LNCaP clone FGC (cell line): ENCODE measurements at regions not wholly inside any gene's neighbourhood (a gene's known extent, or its start where the extent isn't known, plus 50 kb on each side); places are given as distances from the start of the nearest gene placed in this dataset.

Source experiments
- DNase-seq: peaks from one replicate; pipeline ENCODE4 v3.0.0-alpha.2; 2011; ENCODE audit warnings: low read depth
- H3K4me3 ChIP-seq: 2 replicates; pipeline ENCODE4 v1.5.1; 2011; ENCODE audit warnings: mild to moderate bottlenecking, low read depth, low read length, control low read depth
- TF ChIP-seq, protein P1 (sequence below): IDR thresholded peaks from 2 replicates; pipeline ENCODE4 v1.5.1; 2012; ENCODE audit warnings: mild to moderate bottlenecking; ENCODE audit not compliant: control insufficient read depth, insufficient read depth; ENCODE audit errors: extremely low read depth

DNA sequence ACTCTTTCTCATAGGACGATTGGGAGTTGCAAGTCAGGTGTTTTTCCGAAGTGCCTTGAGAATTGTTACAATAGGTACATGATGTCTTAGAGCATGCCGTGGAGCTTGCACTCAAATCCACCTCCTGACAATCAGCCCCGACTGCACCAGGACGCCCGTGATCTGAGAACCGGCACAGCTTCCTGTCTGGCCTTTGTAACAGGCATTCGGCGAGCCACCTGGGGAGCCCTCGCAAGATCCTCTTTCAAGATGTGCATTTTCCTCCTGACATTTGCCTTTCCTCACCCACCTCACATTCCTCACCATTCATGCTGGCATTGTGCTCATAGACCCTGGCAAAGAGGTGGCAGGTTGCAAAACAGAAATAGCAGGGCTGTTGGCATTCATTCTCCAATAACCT lies 427.3 kb downstream of the GALR1 start:
- no peak for DNase-seq
- TF ChIP-seq, protein P1, sequence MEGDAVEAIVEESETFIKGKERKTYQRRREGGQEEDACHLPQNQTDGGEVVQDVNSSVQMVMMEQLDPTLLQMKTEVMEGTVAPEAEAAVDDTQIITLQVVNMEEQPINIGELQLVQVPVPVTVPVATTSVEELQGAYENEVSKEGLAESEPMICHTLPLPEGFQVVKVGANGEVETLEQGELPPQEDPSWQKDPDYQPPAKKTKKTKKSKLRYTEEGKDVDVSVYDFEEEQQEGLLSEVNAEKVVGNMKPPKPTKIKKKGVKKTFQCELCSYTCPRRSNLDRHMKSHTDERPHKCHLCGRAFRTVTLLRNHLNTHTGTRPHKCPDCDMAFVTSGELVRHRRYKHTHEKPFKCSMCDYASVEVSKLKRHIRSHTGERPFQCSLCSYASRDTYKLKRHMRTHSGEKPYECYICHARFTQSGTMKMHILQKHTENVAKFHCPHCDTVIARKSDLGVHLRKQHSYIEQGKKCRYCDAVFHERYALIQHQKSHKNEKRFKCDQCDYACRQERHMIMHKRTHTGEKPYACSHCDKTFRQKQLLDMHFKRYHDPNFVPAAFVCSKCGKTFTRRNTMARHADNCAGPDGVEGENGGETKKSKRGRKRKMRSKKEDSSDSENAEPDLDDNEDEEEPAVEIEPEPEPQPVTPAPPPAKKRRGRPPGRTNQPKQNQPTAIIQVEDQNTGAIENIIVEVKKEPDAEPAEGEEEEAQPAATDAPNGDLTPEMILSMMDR: no peak
- H3K4me3 ChIP-seq: no peak overlapping the region

DNA sequence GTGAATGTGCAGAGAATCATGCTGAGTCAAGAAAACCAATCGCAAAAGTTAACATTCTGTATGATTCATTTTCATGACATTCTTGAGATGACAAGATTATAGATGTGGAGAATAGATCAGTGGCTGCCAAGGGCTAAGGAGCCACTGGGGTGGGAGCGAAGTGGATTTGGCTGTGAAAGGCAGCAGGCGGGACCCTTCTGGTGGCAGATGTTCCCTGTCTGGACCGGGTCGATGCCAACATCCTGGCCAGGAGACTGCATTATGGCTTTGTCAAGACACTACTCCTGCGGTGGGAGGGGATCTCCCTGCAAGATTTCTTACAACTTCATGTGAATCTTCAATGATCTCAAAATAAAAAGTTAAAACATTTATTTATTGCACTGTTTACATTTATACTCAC lies 427.9 kb downstream of the GALR1 start:
- H3K4me3 ChIP-seq: no peak overlapping the region
- no peak for DNase-seq
- TF ChIP-seq, protein P1: no peak

DNA sequence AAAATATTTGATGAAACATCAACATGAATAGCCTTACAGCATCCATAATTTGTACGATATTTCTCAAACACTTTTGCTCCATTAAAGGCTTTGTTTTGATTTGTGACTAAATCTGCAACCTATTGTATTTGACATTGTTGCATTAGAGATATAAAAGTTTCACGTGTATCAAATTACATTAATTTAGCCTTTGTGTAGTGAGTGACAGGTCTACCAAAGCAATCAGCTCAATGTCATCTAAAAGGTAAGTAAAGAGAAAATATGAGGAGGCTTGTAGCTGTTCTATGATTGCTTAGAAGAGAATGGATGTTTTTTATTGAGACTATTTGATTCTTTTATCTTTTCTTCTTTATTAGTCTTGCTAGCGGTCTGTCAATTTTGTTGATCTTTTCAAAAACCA lies 430.2 kb downstream of the GALR1 start:
- no peak overlapping the region for H3K4me3 ChIP-seq
- TF ChIP-seq, protein P1: no peak
- no peak for DNase-seq

DNA sequence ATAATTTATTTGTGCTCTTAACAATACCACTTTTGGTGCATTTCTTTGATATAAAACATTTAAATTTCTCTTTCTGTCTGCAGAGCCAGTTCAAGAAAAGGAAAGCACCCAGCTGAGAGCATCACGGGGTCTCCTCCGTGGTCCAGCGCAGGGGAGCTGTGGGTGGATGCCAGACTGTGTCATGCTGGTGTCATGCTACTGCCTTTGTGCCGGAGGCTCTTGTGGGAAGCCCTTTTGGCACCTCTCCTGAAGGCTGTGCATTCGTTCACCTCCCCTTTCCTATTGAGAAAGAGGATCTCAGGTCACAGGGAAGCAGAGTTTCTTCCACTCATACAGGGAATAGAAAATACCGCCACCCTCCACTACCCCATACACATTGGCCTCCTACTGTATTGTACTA lies 450.4 kb downstream of the GALR1 start:
- TF ChIP-seq, protein P1: no peak
- H3K4me3 ChIP-seq: no peak overlapping the region
- DNase-seq: no peak

DNA sequence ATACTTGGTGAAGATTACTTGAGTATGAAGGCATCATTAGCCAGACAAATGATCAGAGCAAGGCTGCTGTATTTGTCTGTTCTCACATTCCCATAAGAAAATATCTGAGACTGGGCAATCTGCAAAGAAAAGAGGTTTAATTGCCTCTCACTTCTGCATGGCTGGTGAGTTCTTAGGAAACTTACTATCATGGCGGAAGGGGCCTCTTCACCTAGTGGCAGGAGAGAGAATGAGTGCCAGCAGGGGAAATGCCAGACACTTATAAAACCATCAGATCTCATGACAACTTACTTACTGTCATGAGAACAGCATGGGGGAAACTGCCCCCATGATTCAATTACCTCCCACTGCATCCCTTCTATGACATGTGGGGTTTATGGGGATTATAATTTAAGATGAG lies 452.3 kb downstream of the GALR1 start:
- no peak for DNase-seq
- TF ChIP-seq, protein P1: no peak
- no peak overlapping the region for H3K4me3 ChIP-seq

DNA sequence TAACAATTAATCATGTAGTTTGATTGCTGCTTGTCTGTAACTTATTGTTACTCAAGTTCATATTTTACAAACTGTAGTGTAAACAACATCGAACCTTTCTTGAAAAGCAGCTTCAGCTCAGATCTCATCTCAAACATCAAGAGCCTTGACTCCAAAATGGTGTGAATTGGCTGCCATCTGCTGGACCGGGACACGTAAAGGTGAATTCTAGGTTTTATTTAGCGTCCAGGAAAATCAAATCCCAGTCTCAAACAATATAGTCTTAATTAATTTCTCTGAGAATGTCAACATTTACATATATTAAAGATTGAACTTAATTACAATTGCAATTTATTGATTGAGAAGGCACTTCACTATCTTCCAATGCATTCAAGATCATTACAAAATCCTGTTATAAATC lies 453.0 kb downstream of the GALR1 start:
- TF ChIP-seq, protein P1: peak; percentile 82
- no peak overlapping the region for H3K4me3 ChIP-seq
- DNase-seq: peak; percentile 71

DNA sequence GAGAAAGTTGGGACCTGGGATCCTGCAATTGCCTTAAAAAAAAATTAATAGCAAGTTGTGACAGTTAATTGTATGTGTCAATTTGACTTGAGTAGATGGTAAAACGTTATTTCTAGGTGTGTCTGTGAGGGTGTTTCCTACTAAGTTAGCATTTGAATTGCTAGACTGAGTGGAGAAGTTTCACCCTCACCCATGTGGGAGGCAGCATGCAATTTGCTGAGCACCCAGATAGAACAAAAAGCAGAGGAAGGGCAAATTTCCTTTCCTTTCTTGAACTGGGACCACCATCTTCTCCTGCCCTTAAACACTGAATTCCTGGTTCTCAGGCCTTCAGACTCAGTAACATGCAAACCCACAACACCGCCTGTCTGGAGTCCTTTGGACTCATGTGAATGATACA lies 455.7 kb downstream of the GALR1 start:
- DNase-seq: no peak
- H3K4me3 ChIP-seq: no peak overlapping the region
- TF ChIP-seq, protein P1: no peak
